ENCODE measurements at regions not wholly inside any gene's neighbourhood (a gene's known extent, or its start where the extent isn't known, plus 50 kb on each side); places are given as distances from the start of the nearest gene placed in this dataset.

- TF ChIP-seq CTCF (IDR thresholded peaks at IDR 0.05), result no peak
- no peak for TF ChIP-seq EZH2 (IDR thresholded peaks at IDR 0.05)
Observed at GRCh38 chr1:234980291-234980644, 148.4 kb downstream of the TOMM20 start.

Measured in neural progenitor cell (in vitro differentiated cells).